HG03025 (cell line): ENCODE measurements at regions not wholly inside any gene's neighbourhood (a gene's known extent, or its start where the extent isn't known, plus 50 kb on each side); places are given as distances from the start of the nearest gene placed in this dataset.

Source experiments
- ATAC-seq: cut with Tn5 transposase; IDR thresholded peaks from one replicate; pipeline ENCODE4 v1.9.1; 2021; ENCODE audit warnings: mild to moderate bottlenecking, moderate library complexity; ENCODE audit not compliant: unreplicated experiment, low FRiP score

DNA sequence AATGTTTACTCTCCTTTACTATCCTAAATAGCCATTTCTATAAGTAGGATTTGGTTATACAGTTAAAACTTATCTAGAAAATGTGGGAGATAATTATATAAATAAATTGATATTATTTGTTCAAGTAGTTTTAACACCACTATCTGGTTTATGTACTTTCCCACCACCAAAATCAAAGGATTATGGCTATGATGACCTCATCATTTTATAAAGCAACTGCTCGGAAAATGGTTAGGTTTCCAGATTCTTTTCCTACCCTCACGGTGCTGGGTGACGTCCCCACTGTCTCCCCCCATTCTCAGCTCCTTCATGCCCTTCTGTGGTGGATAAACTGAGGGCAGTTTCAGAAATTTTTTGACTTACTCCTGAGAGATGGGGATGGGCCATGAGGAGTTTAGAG is 1011.8 kb upstream of the ADGRL4 start:
- ATAC-seq, result no peak

DNA sequence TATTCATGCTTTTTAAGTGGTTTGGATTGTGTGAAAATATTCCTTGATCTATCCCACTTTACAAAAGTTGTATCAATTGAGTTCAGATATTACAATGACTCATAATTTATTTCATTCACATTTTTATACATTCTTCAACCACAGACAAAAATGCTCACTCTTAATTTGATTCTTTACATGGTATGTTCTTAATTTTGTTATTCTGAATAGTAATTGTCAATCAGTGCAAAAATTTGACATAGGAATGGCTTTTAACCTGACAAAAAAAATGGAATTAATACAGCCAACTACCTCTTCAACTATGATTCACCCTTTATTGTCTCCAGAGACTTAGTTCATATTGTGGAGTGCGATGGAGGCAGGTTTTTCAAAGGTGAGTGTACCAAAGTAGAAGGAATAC is 1002.4 kb upstream of the ADGRL4 start:
- no peak for ATAC-seq

DNA sequence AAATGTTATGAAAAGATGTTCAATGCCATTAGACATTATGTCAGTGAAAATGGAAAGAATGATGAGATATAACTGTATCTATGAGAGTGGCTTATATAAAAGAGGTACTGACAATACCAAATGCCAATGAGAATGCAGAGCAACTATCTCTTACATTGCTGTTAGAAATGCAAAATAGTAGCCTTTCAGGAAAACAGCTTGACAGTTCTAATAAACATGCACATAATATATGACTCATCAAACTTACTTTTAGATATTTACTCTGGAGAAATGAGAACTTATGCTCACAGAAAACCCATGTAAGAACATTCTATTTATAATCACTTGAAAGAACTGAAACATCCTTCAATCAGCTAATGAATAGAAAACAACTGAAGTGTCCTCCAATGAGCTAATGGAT is 996.7 kb upstream of the ADGRL4 start:
- no peak for ATAC-seq

DNA sequence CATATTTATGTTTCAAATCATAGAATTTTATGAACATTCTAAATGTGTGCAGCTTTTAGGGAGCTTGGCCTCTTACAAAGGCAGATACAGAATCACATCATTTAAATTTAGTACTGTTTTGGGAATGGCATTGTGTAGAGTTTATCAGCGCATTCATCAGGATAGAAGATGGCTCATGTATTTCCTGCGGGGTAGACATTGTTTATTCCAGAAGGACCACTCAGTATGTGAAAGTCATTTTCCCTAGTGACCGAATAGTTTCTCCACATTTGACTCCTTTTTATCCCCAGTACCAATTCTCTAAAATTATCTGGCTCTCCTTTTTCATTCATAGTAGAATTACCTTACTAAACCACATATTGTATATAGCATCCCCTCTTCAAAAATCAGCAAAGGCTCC is 981.9 kb upstream of the ADGRL4 start:
- ATAC-seq, result no peak

DNA sequence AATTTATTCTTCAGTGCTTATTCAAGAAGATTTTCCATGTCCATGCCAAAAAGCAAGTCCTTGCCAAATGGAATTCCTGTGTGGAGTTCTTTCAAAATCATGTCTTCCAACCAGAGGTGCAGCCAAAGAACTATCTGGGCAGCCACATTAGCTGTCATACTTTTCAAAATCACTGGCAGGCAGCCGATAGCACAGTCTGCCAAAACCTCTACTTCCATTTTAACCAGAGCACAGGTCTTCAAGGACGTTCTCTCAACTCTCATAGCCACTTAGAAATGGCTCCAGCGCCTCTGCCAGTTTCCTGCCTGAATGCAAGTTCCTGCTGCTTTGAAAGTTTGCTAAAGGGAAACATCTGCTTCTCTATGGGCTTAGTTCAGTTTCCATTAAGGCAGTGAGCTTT is 975.7 kb upstream of the ADGRL4 start:
- ATAC-seq, result no peak

DNA sequence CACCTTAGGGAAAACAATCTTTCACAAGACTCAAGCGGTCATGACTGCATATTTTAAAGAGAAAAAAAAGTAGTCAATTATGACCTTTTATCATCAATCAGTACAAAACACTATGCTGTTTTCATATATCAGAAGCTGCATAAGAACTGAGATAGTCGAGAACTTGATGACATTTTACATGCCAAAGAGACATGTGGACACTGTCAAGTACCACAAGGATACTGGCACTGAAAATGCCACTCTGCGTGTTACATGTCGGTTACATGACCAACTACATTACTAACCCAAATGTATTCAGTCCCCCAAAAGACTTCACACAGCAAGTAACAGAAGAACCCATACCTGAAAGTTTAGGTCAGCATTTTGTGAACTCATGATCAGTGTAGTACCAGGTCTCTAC is 975.0 kb upstream of the ADGRL4 start:
- no peak for ATAC-seq

DNA sequence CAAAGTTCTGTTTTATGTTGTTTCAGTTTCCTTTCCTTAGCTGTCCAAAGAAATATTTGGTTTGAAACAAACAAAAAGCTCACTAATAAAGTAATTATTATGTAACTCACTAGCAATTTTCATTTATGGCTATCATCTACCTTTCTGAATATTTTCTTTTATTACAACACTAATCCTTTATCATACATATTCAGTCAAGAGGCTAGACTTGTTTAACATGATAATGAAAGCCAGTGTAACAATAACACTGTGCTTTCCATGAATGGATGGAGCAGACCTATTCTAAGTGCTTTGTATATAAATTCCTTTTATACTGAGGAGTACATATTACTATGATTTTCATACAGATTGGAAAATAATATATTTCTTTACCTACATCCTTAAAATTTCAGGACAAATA is 972.8 kb upstream of the ADGRL4 start:
- ATAC-seq, result no peak

DNA sequence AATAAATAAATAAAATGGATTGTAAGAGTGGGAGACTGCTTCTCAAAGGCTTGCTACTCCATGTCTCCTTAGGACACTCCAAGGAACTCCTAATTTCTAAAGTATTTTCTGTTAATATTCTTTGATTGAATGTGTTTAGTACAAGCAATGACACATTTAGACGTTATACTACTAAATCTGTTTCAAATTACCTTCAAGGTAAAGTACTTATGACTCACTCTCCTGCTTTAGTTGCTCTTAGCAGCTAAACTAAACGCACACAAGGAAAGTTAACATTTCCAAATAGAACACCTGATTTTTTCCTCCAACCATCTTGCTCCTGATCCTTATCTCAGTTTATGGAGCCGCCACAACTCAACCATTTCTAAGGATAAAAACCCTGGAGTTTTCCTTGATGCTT is 969.8 kb upstream of the ADGRL4 start:
- no peak for ATAC-seq

DNA sequence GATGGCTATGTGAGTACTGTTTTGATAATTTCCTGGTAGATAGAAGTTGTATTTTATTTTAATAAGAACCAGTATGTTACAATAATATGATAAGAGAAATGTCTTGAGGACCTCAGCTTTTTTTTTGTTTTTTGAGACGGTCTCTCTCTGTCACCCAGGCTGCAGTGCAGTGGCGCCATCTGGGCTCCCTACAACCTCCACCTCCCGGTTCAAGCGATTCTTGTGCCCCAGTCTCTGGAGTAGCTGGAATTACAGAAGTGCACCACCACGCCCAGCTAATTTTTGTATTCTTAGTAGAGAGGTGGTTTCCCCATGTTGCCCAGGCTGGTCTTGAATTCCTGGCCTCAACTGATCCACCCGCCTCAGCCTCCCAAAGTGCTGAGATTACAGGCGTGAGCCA is 968.1 kb upstream of the ADGRL4 start:
- ATAC-seq, result no peak

DNA sequence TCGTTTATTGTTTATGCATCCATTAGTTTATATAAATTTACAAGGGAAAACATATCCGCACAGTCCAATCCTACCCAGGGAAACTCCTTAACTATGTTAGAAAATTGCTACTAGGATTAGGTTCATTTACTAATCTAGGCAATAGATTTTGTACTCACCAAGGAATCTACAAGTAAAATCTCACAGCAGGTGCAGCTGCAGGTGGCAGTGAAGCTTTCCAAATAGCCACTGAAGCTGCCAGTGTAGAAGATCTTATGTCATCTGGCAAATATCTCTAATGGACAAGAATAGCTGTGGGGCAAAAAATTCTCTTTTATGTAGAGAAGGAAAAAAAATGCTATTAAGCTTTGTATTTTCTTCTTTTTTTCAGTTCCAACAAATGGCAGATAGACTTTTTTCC is 963.4 kb upstream of the ADGRL4 start:
- no peak for ATAC-seq

DNA sequence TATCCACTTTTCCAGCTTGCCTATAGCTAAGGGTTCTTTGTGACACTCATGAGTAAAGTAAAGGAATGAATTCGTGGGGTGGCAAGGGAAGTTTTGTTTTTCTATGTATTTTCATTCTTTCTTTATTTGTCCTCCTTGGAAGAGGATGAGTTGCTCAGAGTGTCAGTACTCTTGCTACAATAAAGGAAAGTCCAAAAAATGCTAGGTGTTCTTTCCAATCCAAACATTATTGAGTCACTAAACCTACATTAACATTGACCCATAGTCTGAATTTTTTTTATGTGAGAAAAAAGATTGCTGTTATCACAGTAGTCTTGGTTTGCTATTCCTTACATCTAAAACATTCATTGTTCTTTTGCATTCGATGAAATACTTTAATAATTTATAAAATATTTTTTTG is 959.9 kb upstream of the ADGRL4 start:
- no peak for ATAC-seq

DNA sequence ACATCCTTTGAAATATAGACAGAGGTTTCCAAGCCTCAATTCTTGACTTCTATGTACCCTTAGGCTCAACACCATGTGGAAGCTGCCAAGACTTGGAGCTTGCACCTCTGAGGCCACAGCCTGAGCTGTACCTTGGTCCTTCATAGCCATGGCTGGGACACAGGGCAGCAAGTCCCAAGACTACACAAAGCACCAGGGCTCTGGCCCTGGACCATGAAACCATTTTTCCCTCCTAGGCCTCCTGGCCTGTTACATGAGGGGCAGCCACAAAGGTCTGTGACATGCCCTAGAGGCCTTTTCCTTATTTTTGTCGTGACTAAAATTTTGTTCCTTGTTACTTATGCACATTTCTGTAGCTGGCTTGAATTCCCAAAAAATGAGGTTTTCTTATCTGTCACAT is 953.1 kb upstream of the ADGRL4 start:
- no peak for ATAC-seq

DNA sequence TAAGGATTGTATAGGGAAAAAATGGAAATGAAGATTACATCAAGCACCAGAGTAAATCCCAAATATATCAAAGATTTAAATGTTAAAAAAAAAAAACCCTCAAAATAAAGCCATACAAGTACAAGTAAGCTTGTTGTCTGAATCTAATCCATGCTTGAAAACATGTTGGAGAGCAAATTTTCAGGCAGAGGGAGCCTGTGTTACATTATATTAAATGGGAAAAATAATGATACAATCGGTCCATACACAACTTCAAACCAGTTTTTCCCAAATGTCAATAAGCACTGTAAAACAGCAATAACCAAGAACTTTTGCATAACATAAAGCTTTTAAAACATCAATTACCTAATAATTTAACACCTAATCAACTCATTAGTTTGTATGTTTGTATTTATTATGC is 949.4 kb upstream of the ADGRL4 start:
- no peak for ATAC-seq

DNA sequence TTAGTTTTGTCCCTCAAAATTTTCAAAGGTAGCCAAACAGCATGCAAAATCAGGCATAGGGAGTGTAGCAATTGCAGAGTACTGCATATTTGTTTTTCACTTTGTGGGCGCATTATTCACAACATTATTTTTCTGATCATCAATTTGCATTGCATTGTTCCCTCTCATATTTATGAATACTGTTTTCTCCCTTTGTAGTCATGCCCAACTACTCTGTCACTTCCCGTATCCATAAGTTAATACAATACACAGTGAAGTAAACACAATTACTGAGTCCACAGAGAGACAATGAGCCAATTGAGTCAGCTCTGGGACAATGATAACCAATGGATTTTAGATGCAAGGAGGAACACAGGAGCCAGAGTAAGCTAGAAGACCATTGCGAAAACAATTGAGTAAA is 944.0 kb upstream of the ADGRL4 start:
- no peak for ATAC-seq

DNA sequence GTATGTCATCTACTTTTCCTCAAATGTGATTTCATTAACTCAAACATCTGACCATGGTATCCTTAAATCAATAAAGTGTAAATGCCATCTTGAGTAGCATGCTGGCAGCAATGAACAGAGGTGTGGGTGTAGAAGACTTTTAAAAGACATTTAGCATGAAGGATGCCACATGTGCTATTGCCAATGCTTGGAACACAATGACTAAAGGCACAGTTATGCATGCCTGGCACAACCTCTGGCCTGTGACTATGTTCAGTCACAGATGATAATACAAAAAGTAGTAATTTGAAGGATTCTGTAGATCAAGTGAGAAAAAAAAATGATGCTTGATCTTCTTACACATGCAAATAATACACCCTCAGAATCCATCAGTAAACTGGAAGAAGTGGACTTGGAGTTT is 938.9 kb upstream of the ADGRL4 start:
- ATAC-seq, result no peak

DNA sequence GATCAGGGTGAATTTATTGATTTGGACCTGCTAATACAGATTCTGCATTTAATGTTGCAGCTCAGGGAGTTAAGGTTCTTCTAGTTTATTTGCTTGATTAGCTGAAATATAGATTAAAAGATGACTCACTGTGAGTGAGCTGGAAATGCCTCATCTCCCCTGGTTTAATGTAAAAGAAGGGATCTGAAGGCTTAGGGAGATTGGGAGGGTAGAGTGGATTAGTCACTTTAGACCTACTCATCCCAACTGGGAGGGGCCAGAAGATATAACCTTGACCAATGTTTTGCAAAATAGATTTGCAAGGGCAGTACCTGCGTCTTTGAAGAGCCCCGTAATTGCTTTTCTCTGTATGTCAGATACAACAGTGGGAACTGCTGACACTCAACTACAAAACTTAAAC is 922.8 kb upstream of the ADGRL4 start:
- no peak for ATAC-seq

DNA sequence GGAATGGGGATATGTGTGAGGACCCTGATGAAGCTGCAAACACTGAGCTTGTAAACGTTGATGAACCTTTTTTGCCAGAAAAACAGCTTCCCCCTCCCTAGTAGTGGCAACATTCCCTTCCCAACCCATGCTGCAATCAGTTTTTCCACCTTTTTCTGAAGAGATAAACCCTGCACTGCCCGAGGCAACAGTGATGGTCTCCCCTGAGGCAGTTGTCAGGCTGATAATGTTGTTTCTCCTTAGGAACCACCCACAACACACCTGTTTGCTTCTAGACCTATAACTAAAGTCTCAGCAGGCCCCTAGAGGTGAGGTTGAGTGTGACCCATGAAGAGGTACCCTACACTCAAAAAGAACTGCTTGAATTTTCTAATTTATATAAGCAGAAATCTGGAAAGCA is 922.4 kb upstream of the ADGRL4 start:
- no peak for ATAC-seq

DNA sequence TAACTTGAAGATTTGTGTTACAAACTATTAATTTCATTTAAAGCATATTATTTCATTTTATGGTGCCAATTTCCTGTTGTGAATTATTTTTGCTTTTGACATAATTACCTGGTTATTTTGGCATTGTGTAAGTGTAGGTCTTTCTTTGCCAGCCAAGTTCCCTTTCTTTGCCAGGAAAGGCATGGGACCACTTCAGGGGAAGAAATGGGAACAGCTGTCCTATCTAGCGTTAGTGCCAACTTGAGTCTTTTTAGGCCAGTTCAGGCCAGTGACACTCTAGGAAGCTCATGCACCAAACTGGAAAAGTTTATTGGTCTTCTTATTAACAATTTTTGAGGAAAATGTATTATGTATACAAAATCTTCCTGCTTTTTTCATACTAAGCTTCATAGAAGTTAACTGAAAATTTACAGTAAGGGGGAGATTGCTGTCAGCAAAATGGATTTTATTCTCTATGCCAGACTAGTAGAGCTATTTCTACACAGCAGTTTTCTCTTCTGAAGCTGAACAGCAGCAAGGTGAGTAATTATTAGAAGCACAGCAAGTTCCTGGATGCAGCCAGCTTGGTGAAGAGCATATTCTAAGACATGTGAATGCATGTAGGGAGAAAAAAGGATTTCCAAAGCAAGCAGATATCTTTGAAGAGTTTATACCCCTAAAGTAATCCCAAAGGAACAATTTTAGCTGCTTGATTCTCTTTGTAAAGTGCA is 914.6 kb upstream of the ADGRL4 start:
- ATAC-seq, result no peak

DNA sequence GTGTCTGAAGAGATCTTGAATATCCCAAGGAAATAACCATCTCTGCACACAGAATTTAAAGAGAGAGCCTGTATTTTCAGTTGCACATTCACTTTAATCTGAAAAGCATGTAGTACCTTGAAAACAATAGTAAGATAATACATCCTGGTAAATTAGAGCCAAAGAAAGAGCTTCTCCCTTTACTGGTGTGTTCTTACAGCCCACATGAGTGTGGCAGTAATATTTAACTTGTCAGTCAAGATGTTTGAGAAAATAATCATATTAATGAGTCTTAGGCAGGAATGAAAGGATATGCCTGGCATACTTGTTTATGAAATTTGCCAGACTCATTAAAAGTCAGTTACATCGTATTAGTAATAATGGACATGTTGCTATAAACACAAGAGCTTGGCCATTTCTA is 908.4 kb upstream of the ADGRL4 start:
- no peak for ATAC-seq

DNA sequence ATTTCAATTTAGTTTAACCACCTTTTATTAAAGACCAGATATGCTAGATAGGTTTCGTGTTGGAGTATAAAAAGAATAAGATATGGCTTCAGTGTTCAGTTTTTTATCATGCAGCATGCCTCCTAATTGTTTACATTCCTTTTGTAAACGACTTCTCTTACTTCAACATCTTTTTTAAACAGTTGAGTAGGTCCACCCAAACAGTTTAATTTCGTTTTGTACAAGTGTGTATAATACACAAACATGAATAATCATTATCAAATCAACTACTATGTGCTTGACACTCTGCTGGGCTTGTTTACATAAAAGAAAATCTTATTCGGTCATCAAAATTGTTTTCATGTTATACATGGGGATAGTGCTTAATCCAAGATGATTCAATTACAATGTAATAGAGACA is 906.3 kb upstream of the ADGRL4 start:
- ATAC-seq, result no peak

DNA sequence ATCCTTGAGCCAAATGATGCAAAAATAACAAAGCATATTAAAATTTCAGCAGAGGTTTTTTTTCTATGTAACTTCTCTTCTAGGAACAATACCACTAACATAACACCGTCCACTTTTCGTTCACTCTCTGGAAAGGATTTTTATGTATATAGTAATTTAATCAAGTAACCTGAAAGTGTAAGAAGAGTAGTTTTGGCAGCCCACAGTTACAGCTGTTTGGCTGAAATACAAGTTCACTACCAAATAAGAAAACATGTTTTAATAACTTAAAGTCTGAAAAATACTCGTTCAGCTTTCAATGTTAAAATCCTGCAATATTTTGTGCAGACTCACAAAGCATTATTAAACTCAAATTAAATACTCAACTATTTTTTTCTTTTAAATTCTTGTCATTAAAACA is 896.8 kb upstream of the ADGRL4 start:
- ATAC-seq, result no peak

DNA sequence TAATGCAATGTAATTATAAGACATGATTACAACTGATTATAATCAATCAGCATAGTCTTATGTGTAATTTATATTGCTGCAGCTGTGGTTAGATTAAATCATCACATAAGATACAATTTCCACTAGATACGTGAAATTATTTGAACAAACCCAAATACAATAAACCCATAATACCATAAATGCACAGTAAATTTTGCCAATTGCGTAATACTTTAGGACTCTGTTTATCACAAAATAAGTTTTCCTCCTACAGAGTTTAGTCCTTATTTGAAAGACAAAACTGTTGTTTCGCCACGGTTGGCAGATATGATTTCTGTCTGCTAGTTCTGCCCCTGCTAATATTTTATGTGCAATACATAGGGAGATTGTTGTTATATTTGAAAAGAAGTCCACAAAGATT is 895.9 kb upstream of the ADGRL4 start:
- ATAC-seq, result no peak

DNA sequence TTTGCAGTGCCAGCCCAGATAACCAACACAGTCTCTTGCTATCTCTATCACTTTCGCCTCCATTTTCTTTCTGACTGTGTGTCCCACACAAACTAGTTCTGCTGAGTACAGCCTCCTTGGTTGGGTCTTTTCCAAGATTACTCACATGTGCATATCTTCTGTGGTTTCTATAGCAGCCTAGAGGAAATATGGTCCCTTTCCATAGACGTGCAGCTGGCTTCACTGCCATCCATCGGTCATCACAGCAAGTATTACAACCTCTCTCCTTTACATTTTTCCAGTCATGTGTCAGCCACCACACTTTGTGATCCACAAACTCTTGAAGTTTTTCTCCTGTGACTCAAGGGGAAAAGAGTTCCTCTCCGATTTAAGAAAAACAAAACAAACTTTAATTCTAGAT is 893.4 kb upstream of the ADGRL4 start:
- ATAC-seq, result no peak
